ENCODE measurements at regions not wholly inside any gene's neighbourhood (a gene's known extent, or its start where the extent isn't known, plus 50 kb on each side); places are given as distances from the start of the nearest gene placed in this dataset.
"Not testable (repeated sequence)": the region's sequence is repeated elsewhere in the genome, so short reads cannot be mapped to it uniquely, and the experiment has no call there.

DNA sequence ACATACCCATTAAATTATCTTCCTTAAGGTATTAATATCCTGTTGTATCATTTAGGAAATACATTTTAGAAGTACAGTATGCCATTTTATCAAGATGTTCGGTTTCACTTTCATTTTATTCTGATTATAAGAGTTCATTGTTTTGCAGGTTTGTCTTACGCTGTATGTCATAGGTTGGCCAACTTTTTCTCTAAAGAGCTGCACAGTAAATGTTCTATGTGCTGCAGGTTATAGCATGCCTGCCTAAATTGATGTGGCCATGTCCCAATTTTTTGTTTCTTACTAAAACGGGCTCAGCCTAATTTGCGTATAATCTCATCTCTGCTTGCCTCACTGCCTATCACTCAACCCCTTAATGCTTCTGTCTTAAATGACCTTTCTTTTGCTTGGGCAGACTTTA, 126.4 kb downstream of the USP22 start:
- Histone ChIP-seq H3K9me3 (ENCODE audit: control insufficient read depth, low read length) (no peaks in the 10 kb centered on the region), H3K27me3 (replicated peaks; ENCODE audit: control insufficient read depth, insufficient read depth, low read length, poor library complexity, severe bottlenecking) (no peaks in the 10 kb centered on the region), H3K4me3 (ENCODE audit: insufficient read depth, low read depth, low read length, poor library complexity, severe bottlenecking) (no peak overlapping the region), H3K27ac (ENCODE audit: insufficient read depth, low read length, poor library complexity, severe bottlenecking) (no peak overlapping the region), H3K36me3 (ENCODE audit: control insufficient read depth, insufficient read depth, low read length) (no peaks in the 10 kb centered on the region), H3K4me1 (ENCODE audit: control insufficient read depth, insufficient read depth, low read length, poor library complexity, severe bottlenecking) (no peaks in the 10 kb centered on the region)
- DNase-seq, result no peak

DNA sequence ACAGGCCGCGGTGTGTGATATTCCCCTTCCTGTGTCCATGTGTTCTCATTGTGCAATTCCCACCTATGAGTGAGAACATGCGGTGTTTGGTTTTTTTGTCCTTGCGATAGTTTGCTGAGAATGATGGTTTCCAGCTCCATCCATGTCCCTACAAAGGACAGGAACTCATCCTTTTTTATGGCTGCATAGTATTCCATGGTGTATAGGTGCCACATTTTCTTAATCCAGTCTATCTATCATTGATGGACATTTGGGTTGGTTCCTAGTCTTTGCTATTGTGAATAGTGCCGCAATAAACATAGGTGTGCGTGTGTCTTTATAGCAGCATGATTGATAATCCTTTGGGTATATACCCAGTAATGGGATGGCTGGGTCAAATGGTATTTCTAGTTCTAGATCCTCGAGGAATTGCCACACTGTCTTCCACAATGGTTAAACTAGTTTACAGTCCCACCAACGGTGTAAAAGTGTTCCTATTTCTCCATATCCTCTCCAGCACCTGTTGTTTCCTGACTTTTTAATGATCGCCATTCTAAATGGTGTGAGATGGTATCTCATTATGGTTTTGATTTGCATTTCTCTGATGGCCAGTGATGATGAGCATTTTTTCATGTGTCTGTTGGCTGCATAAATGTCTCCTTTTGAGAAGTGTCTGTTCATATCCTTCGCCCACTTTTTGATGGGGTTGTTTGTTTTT, 125.1 kb downstream of the USP22 start:
- not testable (repeated sequence) for H3K27ac ChIP-seq (ENCODE audit: insufficient read depth, low read length, poor library complexity, severe bottlenecking); H3K9me3 ChIP-seq (ENCODE audit: control insufficient read depth, low read length); H3K27me3 ChIP-seq (replicated peaks; ENCODE audit: control insufficient read depth, insufficient read depth, low read length, poor library complexity, severe bottlenecking); H3K4me3 ChIP-seq (ENCODE audit: insufficient read depth, low read depth, low read length, poor library complexity, severe bottlenecking); H3K4me1 ChIP-seq (ENCODE audit: control insufficient read depth, insufficient read depth, low read length, poor library complexity, severe bottlenecking); H3K36me3 ChIP-seq (ENCODE audit: control insufficient read depth, insufficient read depth, low read length); DNase-seq

DNA sequence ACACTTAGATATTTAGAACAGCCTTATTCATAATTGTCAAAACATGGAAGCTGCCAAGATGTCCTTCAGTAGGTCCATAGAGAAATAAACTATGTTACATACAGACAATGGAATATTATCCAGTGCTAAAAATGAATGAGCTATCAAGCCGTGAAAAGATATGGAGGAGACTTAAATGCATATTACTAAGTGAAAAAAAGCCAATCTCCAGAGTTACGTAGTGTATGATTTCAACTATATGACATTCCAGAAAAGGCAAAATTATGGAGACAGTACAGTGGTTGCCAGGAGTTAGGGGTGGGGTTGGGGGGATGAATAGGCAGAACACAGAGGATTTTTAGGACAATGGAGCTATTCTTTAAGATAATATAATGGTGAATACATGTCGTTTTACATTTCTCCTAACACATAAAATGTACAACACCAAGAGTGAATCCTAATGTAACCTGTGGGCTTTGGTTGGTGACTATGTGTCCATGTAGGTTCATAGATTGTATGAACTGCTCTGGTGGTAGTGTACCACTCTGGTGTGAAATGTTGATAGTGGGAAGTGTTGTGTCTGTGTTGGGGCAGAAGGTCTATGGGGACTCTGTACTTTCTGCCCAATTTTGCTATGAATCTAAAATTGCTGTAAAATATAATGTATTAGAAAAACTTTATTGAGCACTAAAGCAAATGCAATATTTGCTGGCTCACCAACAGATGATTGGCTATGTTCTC, 122.6 kb downstream of the USP22 start:
- no peaks in the 10 kb centered on the region for H3K27me3 ChIP-seq (replicated peaks; ENCODE audit: control insufficient read depth, insufficient read depth, low read length, poor library complexity, severe bottlenecking)
- H3K4me3 ChIP-seq (ENCODE audit: insufficient read depth, low read depth, low read length, poor library complexity, severe bottlenecking), result no peak overlapping the region
- no peaks in the 10 kb centered on the region for H3K36me3 ChIP-seq (ENCODE audit: control insufficient read depth, insufficient read depth, low read length)
- no peak for DNase-seq
- H3K4me1 ChIP-seq (ENCODE audit: control insufficient read depth, insufficient read depth, low read length, poor library complexity, severe bottlenecking), result no peaks in the 10 kb centered on the region
- H3K27ac ChIP-seq (ENCODE audit: insufficient read depth, low read length, poor library complexity, severe bottlenecking), result no peak overlapping the region
- no peaks in the 10 kb centered on the region for H3K9me3 ChIP-seq (ENCODE audit: control insufficient read depth, low read length)

DNA sequence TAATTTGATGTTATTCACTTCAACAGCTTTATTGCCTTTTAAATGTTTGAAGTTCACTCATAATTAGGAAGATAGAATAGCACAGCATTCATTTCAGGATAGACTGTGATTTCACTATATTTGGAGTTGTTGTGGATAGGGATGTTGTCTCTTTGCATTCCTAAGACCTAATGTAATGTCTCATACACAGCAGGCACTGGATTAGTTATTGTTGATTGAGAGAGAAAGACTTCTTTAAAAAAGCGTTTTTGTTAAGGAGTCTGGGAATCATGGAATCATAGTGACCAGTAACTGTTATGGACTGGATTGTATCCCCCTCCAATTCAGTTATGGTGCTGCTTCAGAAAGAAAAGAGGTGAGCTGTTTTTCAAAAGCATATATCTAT, 122.0 kb downstream of the USP22 start:
- no peaks in the 10 kb centered on the region for H3K27me3 ChIP-seq (replicated peaks; ENCODE audit: control insufficient read depth, insufficient read depth, low read length, poor library complexity, severe bottlenecking)
- H3K4me3 ChIP-seq (ENCODE audit: insufficient read depth, low read depth, low read length, poor library complexity, severe bottlenecking), result no peak overlapping the region
- DNase-seq, result no peak
- H3K27ac ChIP-seq (ENCODE audit: insufficient read depth, low read length, poor library complexity, severe bottlenecking), result no peak overlapping the region
- no peaks in the 10 kb centered on the region for H3K9me3 ChIP-seq (ENCODE audit: control insufficient read depth, low read length)
- no peaks in the 10 kb centered on the region for H3K4me1 ChIP-seq (ENCODE audit: control insufficient read depth, insufficient read depth, low read length, poor library complexity, severe bottlenecking)
- no peaks in the 10 kb centered on the region for H3K36me3 ChIP-seq (ENCODE audit: control insufficient read depth, insufficient read depth, low read length)

DNA sequence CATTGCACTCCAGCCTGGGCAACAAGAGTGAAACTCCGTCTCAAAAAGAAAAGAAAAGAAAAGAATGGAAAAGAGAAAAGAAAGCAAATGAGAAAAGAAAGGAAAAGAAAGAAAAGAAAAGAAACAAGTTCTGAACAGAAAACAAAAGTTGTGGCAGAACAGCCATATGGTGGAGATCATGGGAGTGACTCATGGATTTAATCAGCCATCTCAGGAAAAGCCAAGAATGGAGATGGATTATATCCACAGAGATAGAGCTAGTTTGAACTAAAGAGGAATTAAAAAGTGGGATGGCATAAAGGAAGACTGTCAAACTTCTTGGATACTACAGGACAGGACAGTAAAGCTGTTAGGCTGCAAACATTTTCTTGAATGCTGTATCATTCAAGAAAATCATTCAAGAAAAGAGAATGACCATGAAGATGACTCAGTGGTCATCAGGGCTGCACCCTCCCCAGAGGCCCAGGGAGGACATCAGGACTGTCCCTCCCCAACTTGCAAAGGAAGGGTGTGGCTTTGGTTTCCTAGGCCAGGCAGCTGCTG, 120.6 kb downstream of the USP22 start:
- Histone ChIP-seq H3K36me3 (ENCODE audit: control insufficient read depth, insufficient read depth, low read length) (no peaks in the 10 kb centered on the region), H3K9me3 (ENCODE audit: control insufficient read depth, low read length) (no peaks in the 10 kb centered on the region), H3K4me3 (ENCODE audit: insufficient read depth, low read depth, low read length, poor library complexity, severe bottlenecking) (no peak overlapping the region), H3K27ac (ENCODE audit: insufficient read depth, low read length, poor library complexity, severe bottlenecking) (no peak overlapping the region), H3K4me1 (ENCODE audit: control insufficient read depth, insufficient read depth, low read length, poor library complexity, severe bottlenecking) (no peaks in the 10 kb centered on the region), H3K27me3 (replicated peaks; ENCODE audit: control insufficient read depth, insufficient read depth, low read length, poor library complexity, severe bottlenecking) (no peaks in the 10 kb centered on the region)
- DNase-seq, result no peak

DNA sequence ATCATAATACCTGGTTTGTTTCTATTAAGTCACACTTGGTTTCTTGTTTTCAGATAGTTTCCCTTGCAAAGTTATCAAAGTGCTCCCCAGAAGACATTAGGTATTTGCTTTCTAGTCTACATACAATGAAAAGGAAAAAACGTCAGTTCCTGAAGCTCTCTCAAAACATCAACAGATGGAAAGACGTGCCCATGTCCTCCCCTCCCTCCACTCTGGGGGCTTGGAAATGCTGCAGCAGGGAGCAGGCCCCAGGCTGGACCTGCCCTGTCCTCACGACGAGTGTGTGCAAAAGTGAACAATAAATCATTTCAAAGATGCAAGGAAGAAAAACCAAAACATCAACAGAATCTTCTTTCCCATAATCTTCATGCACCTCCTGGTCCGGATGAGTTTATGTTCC, 118.5 kb downstream of the USP22 start:
- no peaks in the 10 kb centered on the region for H3K27me3 ChIP-seq (replicated peaks; ENCODE audit: control insufficient read depth, insufficient read depth, low read length, poor library complexity, severe bottlenecking)
- H3K4me1 ChIP-seq (ENCODE audit: control insufficient read depth, insufficient read depth, low read length, poor library complexity, severe bottlenecking), result no peaks in the 10 kb centered on the region
- no peaks in the 10 kb centered on the region for H3K36me3 ChIP-seq (ENCODE audit: control insufficient read depth, insufficient read depth, low read length)
- H3K4me3 ChIP-seq (ENCODE audit: insufficient read depth, low read depth, low read length, poor library complexity, severe bottlenecking), result no peak overlapping the region
- no peak for DNase-seq
- no peaks in the 10 kb centered on the region for H3K9me3 ChIP-seq (ENCODE audit: control insufficient read depth, low read length)
- no peak overlapping the region for H3K27ac ChIP-seq (ENCODE audit: insufficient read depth, low read length, poor library complexity, severe bottlenecking)

DNA sequence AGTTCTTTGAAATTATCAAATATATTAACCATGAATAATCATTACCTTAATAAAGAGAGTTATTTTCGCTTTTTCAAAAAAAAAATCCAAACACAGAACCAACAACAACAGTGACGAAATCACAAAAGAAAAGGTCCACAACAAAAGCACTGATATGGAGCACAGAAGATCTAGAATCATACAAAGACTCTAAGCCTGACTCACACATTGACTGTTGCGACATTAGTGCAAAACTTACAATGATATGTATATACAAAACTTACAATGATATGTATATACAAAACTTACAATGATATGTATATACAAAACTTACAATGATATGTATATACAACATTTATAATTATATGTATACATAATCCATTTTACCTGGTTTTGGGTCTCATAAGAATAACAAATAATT, 117.7 kb downstream of the USP22 start:
- no peaks in the 10 kb centered on the region for H3K9me3 ChIP-seq (ENCODE audit: control insufficient read depth, low read length)
- H3K27me3 ChIP-seq (replicated peaks; ENCODE audit: control insufficient read depth, insufficient read depth, low read length, poor library complexity, severe bottlenecking), result no peaks in the 10 kb centered on the region
- H3K4me3 ChIP-seq (ENCODE audit: insufficient read depth, low read depth, low read length, poor library complexity, severe bottlenecking), result no peak overlapping the region
- H3K36me3 ChIP-seq (ENCODE audit: control insufficient read depth, insufficient read depth, low read length), result no peaks in the 10 kb centered on the region
- H3K4me1 ChIP-seq (ENCODE audit: control insufficient read depth, insufficient read depth, low read length, poor library complexity, severe bottlenecking), result no peaks in the 10 kb centered on the region
- DNase-seq, result no peak
- H3K27ac ChIP-seq (ENCODE audit: insufficient read depth, low read length, poor library complexity, severe bottlenecking), result no peak overlapping the region

DNA sequence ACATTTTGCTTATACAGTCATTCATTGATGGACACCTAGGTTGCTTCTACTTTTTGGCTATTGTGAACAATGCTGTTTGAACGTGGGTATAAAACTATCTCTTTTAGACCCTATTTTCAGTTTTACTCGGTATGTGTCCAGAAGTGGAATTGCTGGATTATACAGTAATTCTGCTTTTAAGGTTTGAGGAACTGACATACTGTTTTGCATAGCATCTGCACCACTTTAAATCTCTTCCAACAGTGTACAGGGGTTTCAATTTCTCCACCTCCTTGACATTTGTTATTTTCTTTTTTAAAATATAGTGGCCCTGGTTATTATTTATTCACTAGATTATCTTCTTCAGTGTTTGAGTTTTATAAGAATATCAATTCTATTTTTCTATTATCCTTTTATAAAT, 116.9 kb downstream of the USP22 start:
- H3K4me1 ChIP-seq (ENCODE audit: control insufficient read depth, insufficient read depth, low read length, poor library complexity, severe bottlenecking), result no peaks in the 10 kb centered on the region
- no peaks in the 10 kb centered on the region for H3K36me3 ChIP-seq (ENCODE audit: control insufficient read depth, insufficient read depth, low read length)
- DNase-seq, result no peak
- no peak overlapping the region for H3K27ac ChIP-seq (ENCODE audit: insufficient read depth, low read length, poor library complexity, severe bottlenecking)
- H3K9me3 ChIP-seq (ENCODE audit: control insufficient read depth, low read length), result no peaks in the 10 kb centered on the region
- H3K27me3 ChIP-seq (replicated peaks; ENCODE audit: control insufficient read depth, insufficient read depth, low read length, poor library complexity, severe bottlenecking), result no peaks in the 10 kb centered on the region
- no peak overlapping the region for H3K4me3 ChIP-seq (ENCODE audit: insufficient read depth, low read depth, low read length, poor library complexity, severe bottlenecking)

DNA sequence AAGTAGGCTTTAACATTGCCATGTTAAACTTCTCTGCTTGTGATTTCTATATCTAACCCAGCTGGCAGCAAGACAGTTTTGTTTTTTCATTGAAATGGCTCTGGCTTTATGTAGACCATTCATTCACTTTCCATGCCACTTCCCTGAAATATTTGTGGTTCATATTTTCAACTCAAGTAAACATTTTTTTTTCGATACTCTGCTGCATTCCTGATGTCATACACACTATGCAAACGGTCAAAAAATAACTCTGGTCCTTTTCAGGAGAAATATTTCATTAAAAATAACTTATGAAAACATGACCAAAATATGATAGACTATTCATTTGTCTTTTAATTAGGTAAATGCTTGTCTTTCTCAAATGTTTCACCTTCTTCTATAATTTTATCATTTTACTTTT, 116.3 kb downstream of the USP22 start:
- Histone ChIP-seq H3K27ac (ENCODE audit: insufficient read depth, low read length, poor library complexity, severe bottlenecking) (no peak overlapping the region), H3K4me3 (ENCODE audit: insufficient read depth, low read depth, low read length, poor library complexity, severe bottlenecking) (no peak overlapping the region), H3K36me3 (ENCODE audit: control insufficient read depth, insufficient read depth, low read length) (no peaks in the 10 kb centered on the region), H3K27me3 (replicated peaks; ENCODE audit: control insufficient read depth, insufficient read depth, low read length, poor library complexity, severe bottlenecking) (no peaks in the 10 kb centered on the region), H3K9me3 (ENCODE audit: control insufficient read depth, low read length) (no peaks in the 10 kb centered on the region), H3K4me1 (ENCODE audit: control insufficient read depth, insufficient read depth, low read length, poor library complexity, severe bottlenecking) (no peaks in the 10 kb centered on the region)
- DNase-seq, result no peak

DNA sequence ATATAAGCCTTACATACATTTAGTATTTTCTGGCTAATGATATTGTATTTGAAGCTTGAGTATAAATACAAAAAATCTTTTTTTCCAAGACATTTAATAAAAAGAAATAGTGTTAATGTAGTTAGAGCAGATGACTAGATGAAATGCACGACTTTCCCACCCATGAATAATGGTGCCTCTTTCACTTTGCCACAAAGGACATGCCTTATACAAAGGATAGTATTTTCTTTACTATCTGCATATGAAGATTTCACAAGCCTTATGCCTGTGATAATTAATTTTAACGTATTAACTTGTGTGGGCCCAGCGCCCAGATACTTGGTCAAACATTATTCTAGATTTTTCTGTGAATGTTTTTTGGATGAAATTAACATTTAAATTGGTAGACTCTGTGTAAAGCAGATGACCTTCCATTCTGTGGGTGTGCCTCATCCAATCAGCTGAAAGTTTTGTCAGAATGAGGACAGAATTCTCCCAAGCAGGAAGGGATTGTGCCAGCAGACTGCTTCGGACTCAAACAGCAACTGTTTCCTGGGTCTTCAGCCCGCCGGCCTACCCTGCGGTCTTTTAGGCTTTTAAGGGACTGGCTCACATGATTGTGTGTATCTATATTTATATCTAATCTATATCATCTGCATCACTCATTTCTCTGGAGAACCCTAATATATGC, 115.4 kb downstream of the USP22 start:
- H3K4me1 ChIP-seq (ENCODE audit: control insufficient read depth, insufficient read depth, low read length, poor library complexity, severe bottlenecking), result no peaks in the 10 kb centered on the region
- H3K4me3 ChIP-seq (ENCODE audit: insufficient read depth, low read depth, low read length, poor library complexity, severe bottlenecking), result no peak overlapping the region
- DNase-seq, result no peak
- no peak overlapping the region for H3K27ac ChIP-seq (ENCODE audit: insufficient read depth, low read length, poor library complexity, severe bottlenecking)
- H3K27me3 ChIP-seq (replicated peaks; ENCODE audit: control insufficient read depth, insufficient read depth, low read length, poor library complexity, severe bottlenecking), result no peaks in the 10 kb centered on the region
- no peaks in the 10 kb centered on the region for H3K9me3 ChIP-seq (ENCODE audit: control insufficient read depth, low read length)
- no peaks in the 10 kb centered on the region for H3K36me3 ChIP-seq (ENCODE audit: control insufficient read depth, insufficient read depth, low read length)
